ENCODE measurements at regions not wholly inside any gene's neighbourhood (a gene's known extent, or its start where the extent isn't known, plus 50 kb on each side); places are given as distances from the start of the nearest gene placed in this dataset.

- TF ChIP-seq CTCF (conservative IDR thresholded peaks at IDR 0.05; ENCODE audit: low read length) (no peak), EZH2phosphoT487 (IDR thresholded peaks at IDR 0.05; ENCODE audit: borderline replicate concordance) (no peak)
- H4K20me1 ChIP-seq (ENCODE audit: insufficient read depth, low read length, poor library complexity, severe bottlenecking): no peaks in the 10 kb centered on the region
- H2AFZ ChIP-seq (ENCODE audit: low read length): no peak overlapping the region
- H3K9ac ChIP-seq (ENCODE audit: low read depth, low read length, poor library complexity, severe bottlenecking): no peak overlapping the region
- no peaks in the 10 kb centered on the region for H3K4me1 ChIP-seq (ENCODE audit: insufficient read depth, low read length, poor library complexity, severe bottlenecking)
- H3K27me3 ChIP-seq (ENCODE audit: insufficient read depth, low read length, poor library complexity, severe bottlenecking): no peaks in the 10 kb centered on the region
- no peaks in the 10 kb centered on the region for H3F3A ChIP-seq (ENCODE audit: low read depth)
- H3K79me2 ChIP-seq (ENCODE audit: insufficient read depth, low read length): no peaks in the 10 kb centered on the region
- H3K36me3 ChIP-seq (ENCODE audit: insufficient read depth, low read length): no peaks in the 10 kb centered on the region
- H3K4me2 ChIP-seq (ENCODE audit: low read depth, low read length, poor library complexity, severe bottlenecking): no peak overlapping the region
- no peaks in the 10 kb centered on the region; the same call in 1 of the 2 replicates for H3K9me3 ChIP-seq (ENCODE audit: insufficient read depth, low read depth, low read length)
- H3K4me3 ChIP-seq (ENCODE audit: low read length, poor library complexity, severe bottlenecking): no peak overlapping the region
- H3K9me2 ChIP-seq (replicated peaks; ENCODE audit: low read depth, low read length): no peaks in the 10 kb centered on the region
Observed at GRCh38 chr11:28837599-28837998, 729.4 kb downstream of the METTL15 start.

GRCh38 chr11:28836285-28837081 is 728.3 kb downstream of the METTL15 start:
- H3K9me2 ChIP-seq (replicated peaks; ENCODE audit: low read depth, low read length): no peaks in the 10 kb centered on the region
- H3K9me3 ChIP-seq (ENCODE audit: insufficient read depth, low read depth, low read length): no peaks in the 10 kb centered on the region; the same call in 1 of the 2 replicates
- H3K4me1 ChIP-seq (ENCODE audit: insufficient read depth, low read length, poor library complexity, severe bottlenecking): no peaks in the 10 kb centered on the region
- H3K79me2 ChIP-seq (ENCODE audit: insufficient read depth, low read length): no peaks in the 10 kb centered on the region
- H3F3A ChIP-seq (ENCODE audit: low read depth): no peaks in the 10 kb centered on the region
- no peaks in the 10 kb centered on the region for H3K36me3 ChIP-seq (ENCODE audit: insufficient read depth, low read length)
- no peak overlapping the region for H3K9ac ChIP-seq (ENCODE audit: low read depth, low read length, poor library complexity, severe bottlenecking)
- no peak overlapping the region for H3K4me3 ChIP-seq (ENCODE audit: low read length, poor library complexity, severe bottlenecking)
- TF ChIP-seq CTCF (conservative IDR thresholded peaks at IDR 0.05; ENCODE audit: low read length) (no peak), EZH2phosphoT487 (IDR thresholded peaks at IDR 0.05; ENCODE audit: borderline replicate concordance) (no peak)
- H3K4me2 ChIP-seq (ENCODE audit: low read depth, low read length, poor library complexity, severe bottlenecking): no peak overlapping the region
- no peaks in the 10 kb centered on the region for H3K27me3 ChIP-seq (ENCODE audit: insufficient read depth, low read length, poor library complexity, severe bottlenecking)
- H4K20me1 ChIP-seq (ENCODE audit: insufficient read depth, low read length, poor library complexity, severe bottlenecking): no peaks in the 10 kb centered on the region
- H2AFZ ChIP-seq (ENCODE audit: low read length): no peak overlapping the region

- no peak for TF ChIP-seq CTCF (conservative IDR thresholded peaks at IDR 0.05; ENCODE audit: low read length)
- TF ChIP-seq EZH2phosphoT487 (IDR thresholded peaks at IDR 0.05; ENCODE audit: borderline replicate concordance): no peak
- Histone ChIP-seq H3K9me2 (replicated peaks; ENCODE audit: low read depth, low read length) (no peaks in the 10 kb centered on the region), H3K36me3 (ENCODE audit: insufficient read depth, low read length) (no peaks in the 10 kb centered on the region), H3K4me1 (ENCODE audit: insufficient read depth, low read length, poor library complexity, severe bottlenecking) (no peaks in the 10 kb centered on the region), H3F3A (ENCODE audit: low read depth) (no peaks in the 10 kb centered on the region), H2AFZ (ENCODE audit: low read length) (no peak overlapping the region), H3K9ac (ENCODE audit: low read depth, low read length, poor library complexity, severe bottlenecking) (no peak overlapping the region), H3K27me3 (ENCODE audit: insufficient read depth, low read length, poor library complexity, severe bottlenecking) (no peaks in the 10 kb centered on the region), H3K79me2 (ENCODE audit: insufficient read depth, low read length) (no peaks in the 10 kb centered on the region), H3K9me3 (ENCODE audit: insufficient read depth, low read depth, low read length) (no peaks in the 10 kb centered on the region; the same call in 1 of the 2 replicates), H3K4me3 (ENCODE audit: low read length, poor library complexity, severe bottlenecking) (no peak overlapping the region), H4K20me1 (ENCODE audit: insufficient read depth, low read length, poor library complexity, severe bottlenecking) (no peaks in the 10 kb centered on the region), H3K4me2 (ENCODE audit: low read depth, low read length, poor library complexity, severe bottlenecking) (no peak overlapping the region)
Observed at GRCh38 chr11:28835790-28836189, 727.6 kb downstream of the METTL15 start.

Measured in Loucy (cell line).